Nephron progenitor cell (in vitro differentiated cells): ENCODE measurements at regions not wholly inside any gene's neighbourhood (a gene's known extent, or its start where the extent isn't known, plus 50 kb on each side); places are given as distances from the start of the nearest gene placed in this dataset.

Experiments used
- DNase-seq: peaks from one replicate; pipeline ENCODE4 v3.0.0; 2021
- H3K27ac Mint-ChIP-seq: 2 replicates; pipeline ENCODE4 v1.8.0; 2021; ENCODE audit warnings: mild to moderate bottlenecking, moderate library complexity, mixed read lengths
- H3K27me3 Mint-ChIP-seq: 2 replicates; pipeline ENCODE4 v1.8.0; 2021; ENCODE audit warnings: mild to moderate bottlenecking, low read depth, mixed read lengths; ENCODE audit not compliant: poor library complexity
- H3K36me3 Mint-ChIP-seq: 2 replicates; pipeline ENCODE4 v1.8.0; 2021; ENCODE audit warnings: low read depth, mixed read lengths
- H3K4me1 Mint-ChIP-seq: 2 replicates; pipeline ENCODE4 v1.8.0; 2021; ENCODE audit warnings: mixed read lengths
- H3K4me3 Mint-ChIP-seq: 2 replicates; pipeline ENCODE4 v1.8.0; 2021; ENCODE audit warnings: mild to moderate bottlenecking, moderate library complexity, mixed read lengths
- H3K9me3 Mint-ChIP-seq: 2 replicates; pipeline ENCODE4 v1.8.0; 2021; ENCODE audit warnings: mild to moderate bottlenecking, moderate library complexity, mixed read lengths
- CTCF ChIP-seq: fragments of 200-600 bp; sonication (generic); IDR thresholded peaks from 2 replicates; pipeline ENCODE4 v1.5.0; 2021; ENCODE audit warnings: antibody characterized with exemption

GRCh38 chr7:88635149-88635548, 124.4 kb upstream of the ZNF804B start:
- H3K4me1 Mint-ChIP-seq, result peaks cover 13% of the 10 kb centered on the region
- DNase-seq, result no peak
- no peak for TF ChIP-seq CTCF
- H3K9me3 Mint-ChIP-seq, result peaks cover 16% of the 10 kb centered on the region
- H3K4me3 Mint-ChIP-seq, result no peak overlapping the region
- H3K27ac Mint-ChIP-seq, result no peak overlapping the region
- H3K36me3 Mint-ChIP-seq, result no peaks in the 10 kb centered on the region
- H3K27me3 Mint-ChIP-seq, result no peaks in the 10 kb centered on the region

DNA sequence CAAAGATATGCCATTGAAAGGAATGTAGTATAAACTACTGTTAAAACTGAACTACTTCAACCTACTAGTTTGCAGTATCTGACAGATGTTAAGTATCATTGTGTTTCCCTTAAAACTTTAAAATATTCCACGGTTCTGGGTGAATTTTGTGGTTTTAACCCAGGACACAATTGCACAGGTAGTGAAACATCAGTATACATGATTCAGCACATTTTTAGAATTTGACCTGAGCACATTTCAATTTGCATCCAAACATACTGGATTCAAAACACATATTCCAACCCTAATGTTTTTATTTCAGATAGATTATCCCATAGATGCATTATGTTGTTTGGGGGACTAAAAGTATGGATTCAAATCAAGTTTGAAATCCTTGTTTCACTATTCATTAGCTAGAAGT, 129.9 kb upstream of the ZNF804B start:
- H3K9me3 Mint-ChIP-seq, result peaks cover 16% of the 10 kb centered on the region
- DNase-seq, result no peak
- no peak overlapping the region for H3K4me3 Mint-ChIP-seq
- H3K27ac Mint-ChIP-seq, result no peak overlapping the region
- no peaks in the 10 kb centered on the region for H3K27me3 Mint-ChIP-seq
- no peak for TF ChIP-seq CTCF
- H3K36me3 Mint-ChIP-seq, result no peaks in the 10 kb centered on the region
- peaks cover under 1% of the 10 kb centered on the region for H3K4me1 Mint-ChIP-seq

GRCh38 chr7:88628363-88629085, 131.0 kb upstream of the ZNF804B start:
- Mint-ChIP-seq H3K4me1 (no peaks in the 10 kb centered on the region), H3K9me3 (peaks cover 10% of the 10 kb centered on the region), H3K36me3 (no peaks in the 10 kb centered on the region), H3K27ac (no peak overlapping the region), H3K27me3 (no peaks in the 10 kb centered on the region), H3K4me3 (no peak overlapping the region)
- no peak for TF ChIP-seq CTCF
- DNase-seq, result no peak

DNA sequence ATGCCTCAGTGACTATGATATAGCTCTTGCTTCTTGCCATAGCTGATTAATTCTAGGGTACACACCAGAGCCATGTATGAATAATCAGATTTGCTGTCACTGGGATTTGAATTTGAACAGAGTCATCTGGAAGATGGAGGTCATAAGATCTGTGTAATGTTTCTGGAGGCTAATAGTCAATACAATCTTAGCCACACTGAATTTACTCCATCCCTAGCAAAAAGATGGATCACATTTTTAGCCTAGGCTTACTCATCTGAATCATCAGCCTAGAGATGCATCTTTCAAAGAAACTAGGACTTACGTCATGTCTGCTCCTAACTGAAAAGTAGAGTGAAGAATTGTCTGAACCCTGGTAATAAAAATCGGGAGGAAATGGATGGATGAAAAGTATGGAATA, 142.3 kb upstream of the ZNF804B start:
- no peak for TF ChIP-seq CTCF
- H3K27me3 Mint-ChIP-seq, result no peaks in the 10 kb centered on the region
- no peaks in the 10 kb centered on the region for H3K4me1 Mint-ChIP-seq
- no peak overlapping the region for H3K4me3 Mint-ChIP-seq
- no peak for DNase-seq
- no peaks in the 10 kb centered on the region for H3K36me3 Mint-ChIP-seq
- H3K27ac Mint-ChIP-seq, result no peak overlapping the region
- H3K9me3 Mint-ChIP-seq, result no peaks in the 10 kb centered on the region

DNA sequence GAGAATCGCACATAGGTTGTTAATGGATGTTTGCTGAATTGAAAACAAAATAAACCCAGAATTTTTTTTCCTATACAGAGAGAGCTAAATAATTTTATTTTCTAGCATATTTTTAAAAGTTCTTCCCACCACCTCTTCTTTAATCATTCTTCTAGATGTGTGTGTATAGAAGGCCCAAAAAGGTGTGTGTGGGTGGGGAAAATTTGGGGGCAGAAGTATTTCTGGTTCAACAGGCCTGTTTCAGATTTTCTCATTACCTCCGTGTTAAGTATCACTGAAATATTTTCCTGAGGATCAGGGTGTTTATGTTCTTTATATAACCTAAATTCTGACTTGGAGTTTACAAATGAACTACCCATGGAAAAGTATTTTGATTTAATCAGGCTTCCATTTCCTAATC, 144.2 kb upstream of the ZNF804B start:
- Mint-ChIP-seq H3K4me3 (no peak overlapping the region), H3K36me3 (no peaks in the 10 kb centered on the region), H3K27ac (no peak overlapping the region), H3K27me3 (no peaks in the 10 kb centered on the region), H3K4me1 (no peaks in the 10 kb centered on the region), H3K9me3 (no peaks in the 10 kb centered on the region)
- TF ChIP-seq CTCF, result no peak
- no peak for DNase-seq

DNA sequence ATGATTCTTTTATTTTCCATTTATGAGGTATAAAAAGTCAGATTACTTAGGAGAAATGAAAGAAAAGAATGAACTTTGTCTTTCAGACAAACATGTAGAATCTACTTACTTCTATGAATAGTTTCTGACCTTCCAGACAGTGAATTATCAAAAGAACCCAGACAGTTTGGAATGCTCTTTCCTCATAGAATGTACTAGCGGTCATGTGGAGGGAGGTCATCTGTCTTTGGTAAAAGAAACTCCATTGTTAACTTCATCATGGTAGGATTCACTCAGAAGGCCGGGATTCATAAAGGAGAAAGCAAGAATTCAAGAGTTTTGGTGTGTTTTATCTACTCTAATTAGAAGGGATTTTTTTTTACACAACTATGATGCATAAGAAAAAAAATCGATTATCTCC, 144.8 kb upstream of the ZNF804B start:
- no peak for DNase-seq
- no peak for TF ChIP-seq CTCF
- Mint-ChIP-seq H3K4me3 (no peak overlapping the region), H3K27me3 (no peaks in the 10 kb centered on the region), H3K9me3 (no peaks in the 10 kb centered on the region), H3K27ac (no peak overlapping the region), H3K4me1 (no peaks in the 10 kb centered on the region), H3K36me3 (no peaks in the 10 kb centered on the region)
